ENCODE measurements at regions not wholly inside any gene's neighbourhood (a gene's known extent, or its start where the extent isn't known, plus 50 kb on each side); places are given as distances from the start of the nearest gene placed in this dataset.

- TF ChIP-seq GATA3 (IDR thresholded peaks at IDR 0.05; ENCODE audit: low read depth, low read length) (no peak), GATA2 (IDR thresholded peaks at IDR 0.05; ENCODE audit: low read depth, low read length) (no peak)
Measured at GRCh38 chr13:86892330-86892729, 778.8 kb upstream of the SLITRK5 start.
